Fibroblast of peridontal ligament (primary cell): ENCODE measurements at regions not wholly inside any gene's neighbourhood (a gene's known extent, or its start where the extent isn't known, plus 50 kb on each side); places are given as distances from the start of the nearest gene placed in this dataset.
"Not testable (repeated sequence)": the region's sequence is repeated elsewhere in the genome, so short reads cannot be mapped to it uniquely, and the experiment has no call there.

Experiments
- DNase-seq: peaks from one replicate; pipeline ENCODE4 v3.0.0-alpha.2; 2010; ENCODE audit errors: extremely low read depth

GRCh38 chr2:65607662-65608305 lies 175.4 kb upstream of the SPRED2 start:
- no peak for DNase-seq

GRCh38 chr2:65605743-65606058 lies 173.3 kb upstream of the SPRED2 start:
- DNase-seq, result no peak

GRCh38 chr2:65605058-65605742 lies 172.8 kb upstream of the SPRED2 start:
- no peak for DNase-seq

GRCh38 chr2:65604246-65604645 lies 171.8 kb upstream of the SPRED2 start:
- DNase-seq, result no peak

GRCh38 chr2:65602603-65603235 lies 170.3 kb upstream of the SPRED2 start:
- no peak for DNase-seq

GRCh38 chr2:65600871-65601270 lies 168.5 kb upstream of the SPRED2 start:
- not testable (repeated sequence) for DNase-seq

- not testable (repeated sequence) for DNase-seq
These were observed 168.0 kb upstream of the SPRED2 start for GRCh38 chr2:65600351-65600750.

- DNase-seq, result no peak
These were observed 167.3 kb upstream of the SPRED2 start for GRCh38 chr2:65599693-65600092.

- no peak for DNase-seq
These were observed 166.6 kb upstream of the SPRED2 start for GRCh38 chr2:65598996-65599395.

- DNase-seq, result no peak
These were observed 165.9 kb upstream of the SPRED2 start for GRCh38 chr2:65598264-65598663.

- peak; percentile 8 for DNase-seq
These were observed 163.2 kb upstream of the SPRED2 start for GRCh38 chr2:65595630-65596029.

GRCh38 chr2:65594150-65594549 lies 161.8 kb upstream of the SPRED2 start:
- no peak for DNase-seq

- no peak for DNase-seq
These were observed 157.3 kb upstream of the SPRED2 start for GRCh38 chr2:65589667-65590066.

- no peak for DNase-seq
These were observed 155.4 kb upstream of the SPRED2 start for GRCh38 chr2:65587779-65588178.

GRCh38 chr2:65586516-65586915 lies 154.1 kb upstream of the SPRED2 start:
- DNase-seq, result no peak

- DNase-seq, result no peak
These were observed 150.7 kb upstream of the SPRED2 start for GRCh38 chr2:65583061-65583460.

- no peak for DNase-seq
These were observed 150.0 kb upstream of the SPRED2 start for GRCh38 chr2:65582364-65582763.

- DNase-seq, result no peak
These were observed 148.4 kb upstream of the SPRED2 start for GRCh38 chr2:65580824-65581223.

- no peak for DNase-seq
These were observed 147.3 kb upstream of the SPRED2 start for GRCh38 chr2:65579506-65580235.

GRCh38 chr2:65577654-65578053 lies 145.3 kb upstream of the SPRED2 start:
- no peak for DNase-seq

GRCh38 chr2:65576861-65577601 lies 144.6 kb upstream of the SPRED2 start:
- DNase-seq, result peak; percentile 96

- DNase-seq, result no peak
These were observed 143.9 kb upstream of the SPRED2 start for GRCh38 chr2:65576278-65576677.
